ENCODE measurements at regions not wholly inside any gene's neighbourhood (a gene's known extent, or its start where the extent isn't known, plus 50 kb on each side); places are given as distances from the start of the nearest gene placed in this dataset.

DNA sequence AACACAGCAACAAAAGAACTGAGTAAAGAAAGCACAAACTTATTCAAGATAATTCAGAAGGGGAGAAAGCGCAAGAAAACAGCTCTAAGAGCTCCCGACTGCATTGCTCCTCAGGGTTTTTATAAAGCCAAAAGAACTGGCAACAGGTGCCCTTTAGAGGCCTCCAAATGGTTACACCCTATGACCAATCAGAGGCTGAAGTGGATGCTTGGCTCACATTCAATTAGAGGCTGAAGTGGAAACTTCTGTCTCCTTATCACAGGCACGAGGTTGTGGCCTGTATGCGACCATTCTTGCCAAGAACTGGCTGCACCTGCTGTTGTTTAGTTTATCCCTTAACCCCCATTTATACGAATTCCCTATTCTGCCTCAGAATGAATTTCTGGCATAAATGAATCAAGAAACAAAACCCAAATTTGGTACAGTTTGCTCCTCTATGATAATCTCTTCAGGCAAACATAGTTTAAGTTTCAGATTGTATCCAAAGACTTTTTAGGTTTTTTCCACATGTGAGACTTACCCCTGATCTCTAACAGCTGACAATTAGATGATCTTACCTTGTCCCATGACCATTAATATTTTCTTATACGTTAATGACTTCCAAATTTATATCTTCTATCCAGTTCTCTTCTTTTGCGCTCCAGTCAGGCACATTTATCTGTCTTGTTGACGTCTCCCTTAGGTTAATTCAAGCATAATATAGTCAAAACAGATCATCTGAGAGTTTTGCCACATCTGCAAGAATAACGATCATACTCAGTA, 504.8 kb downstream of the NXPH1 start:
- H3K79me1 ChIP-seq (ENCODE audit: low read depth in 1 of 2, low read length in 2 of 2) = no peaks in the 10 kb centered on the region
- H2AK9ac ChIP-seq (replicated peaks; ENCODE audit: low read depth, low read length, poor library complexity) = no peak overlapping the region
- DNase-seq (no peak), ATAC-seq (ENCODE audit: low read depth) (no peak)
- no peak overlapping the region for H3K23ac ChIP-seq (ENCODE audit: low read depth, low read length)
- H3K36me3 ChIP-seq (ENCODE audit: control insufficient read depth, insufficient read depth, low read length) = no peaks in the 10 kb centered on the region
- H3K4me3 ChIP-seq (ENCODE audit: insufficient read depth, low read depth, low read length) = no peak overlapping the region
- no peak overlapping the region for H2BK15ac ChIP-seq (ENCODE audit: low read depth, low read length)
- BruUV-seq (replicated peaks) = no TSS peak
- ChIA-PET POLR2A (ENCODE audit: unreplicated experiment) (no interaction called here), CTCF (no interaction called here)
- in situ Hi-C loops (cut with MboI; ENCODE audit: low sequenced_read_pairs) = no loop called here
- H4K20me1 ChIP-seq (ENCODE audit: insufficient read depth, low read length) = no peaks in the 10 kb centered on the region
- no peak overlapping the region for H2AFZ ChIP-seq (replicated peaks; ENCODE audit: low read length, poor library complexity)
- H2BK5ac ChIP-seq (ENCODE audit: low read depth, low read length, poor library complexity, severe bottlenecking) = no peak overlapping the region
- H3K4ac ChIP-seq (ENCODE audit: low read depth, low read length) = no peak overlapping the region
- H3K27ac ChIP-seq (ENCODE audit: insufficient read depth, low read length) = no peak overlapping the region
- H3K9me1 ChIP-seq (ENCODE audit: insufficient read depth, low read length) = no peaks in the 10 kb centered on the region
- WGBS, 2 experiments (ENCODE audit: extremely low coverage in 2 of 2, insufficient read length in 1 of 2) = 34% methylated on average over 3 of the region's 9 CpGs; no CpG with 5 or more reads in 1 of the 2 experiments
- no peak overlapping the region for H4K5ac ChIP-seq (ENCODE audit: low read depth, low read length)
- no peak overlapping the region for H4K8ac ChIP-seq (ENCODE audit: low read depth in 2 of 2, low read length in 2 of 2)
- H3K27me3 ChIP-seq (ENCODE audit: control insufficient read depth, insufficient read depth, low read length) = no peaks in the 10 kb centered on the region
- no peak overlapping the region for H3K4me2 ChIP-seq (ENCODE audit: low read depth, low read length)
- no peak for TF ChIP-seq RAD21 (IDR thresholded peaks at IDR 0.05; ENCODE audit: low read length)
- no peak overlapping the region for H4K91ac ChIP-seq (ENCODE audit: insufficient read depth, low read depth, low read length)
- no peak overlapping the region for H2AK5ac ChIP-seq (ENCODE audit: low read depth, low read length)
- H3K4me1 ChIP-seq (ENCODE audit: control insufficient read depth, insufficient read depth, low read length) = no peaks in the 10 kb centered on the region
- dilution Hi-C loops (cut with HindIII; ENCODE audit: low sequenced_read_pairs, unreplicated experiment) = no loop called here
- no peak overlapping the region for H3K56ac ChIP-seq (ENCODE audit: extremely low read depth, insufficient read depth, low read length)
- intact Hi-C loops (cut with micrococcal nuclease) = no loop called here
- H2BK120ac ChIP-seq (ENCODE audit: low read depth, low read length) = no peak overlapping the region
- no peak overlapping the region for H3K9ac ChIP-seq (ENCODE audit: low read depth, low read length)
- no peak overlapping the region for H3K18ac ChIP-seq (ENCODE audit: low read depth, low read length)
- no peak overlapping the region for H3K14ac ChIP-seq (replicated peaks; ENCODE audit: low read depth, low read length)
- no peak overlapping the region for H2BK20ac ChIP-seq (ENCODE audit: low read depth, low read length)
- H3K9me3 ChIP-seq (ENCODE audit: control insufficient read depth, insufficient read depth, low read length) = peaks cover 9% of the 10 kb centered on the region; the same call in 1 of the 2 replicates

Measured in IMR-90 (cell line).